ENCODE measurements at regions not wholly inside any gene's neighbourhood (a gene's known extent, or its start where the extent isn't known, plus 50 kb on each side); places are given as distances from the start of the nearest gene placed in this dataset.

GRCh38 chr1:199403531-199404116 lies 623.9 kb upstream of the NR5A2 start:
- no peaks in the 10 kb centered on the region for H3K9me3 ChIP-seq (replicated peaks)
- 0 out of 2 replicates have a peak, but pooled peaks cover 3% of the 10 kb centered on the region for H3K27me3 ChIP-seq (replicated peaks)
- DNase-seq (ENCODE audit: low read depth in 1 of 2, low spot score in 2 of 2), result no peak
- H3K4me1 ChIP-seq (replicated peaks), result no peaks in the 10 kb centered on the region
- no peaks in the 10 kb centered on the region for H3K36me3 ChIP-seq
- H3K4me3 ChIP-seq, result no peak overlapping the region
- H3K27ac ChIP-seq, result no peak overlapping the region

GRCh38 chr1:199404191-199404590 lies 623.3 kb upstream of the NR5A2 start:
- H3K36me3 ChIP-seq, result no peaks in the 10 kb centered on the region
- no peak overlapping the region for H3K27ac ChIP-seq
- no peak overlapping the region for H3K4me3 ChIP-seq
- H3K9me3 ChIP-seq (replicated peaks), result no peaks in the 10 kb centered on the region
- no peak for DNase-seq (ENCODE audit: low read depth in 1 of 2, low spot score in 2 of 2)
- 0 out of 2 replicates have a peak, but pooled peaks cover 3% of the 10 kb centered on the region for H3K27me3 ChIP-seq (replicated peaks)
- H3K4me1 ChIP-seq (replicated peaks), result no peaks in the 10 kb centered on the region

- no peaks in the 10 kb centered on the region for H3K36me3 ChIP-seq
- no peak for DNase-seq (ENCODE audit: low read depth in 1 of 2, low spot score in 2 of 2)
- H3K27ac ChIP-seq, result no peak overlapping the region
These were observed 622.5 kb upstream of the NR5A2 start for GRCh38 chr1:199404976-199405375.

GRCh38 chr1:199405634-199406196 lies 621.8 kb upstream of the NR5A2 start:
- no peak for DNase-seq (ENCODE audit: low read depth in 1 of 2, low spot score in 2 of 2)
- H3K27me3 ChIP-seq (replicated peaks), result 0 out of 2 replicates have a peak, but pooled peaks cover 3% of the 10 kb centered on the region
- H3K4me3 ChIP-seq, result no peak overlapping the region
- H3K27ac ChIP-seq, result no peak overlapping the region
- no peaks in the 10 kb centered on the region for H3K9me3 ChIP-seq (replicated peaks)
- H3K4me1 ChIP-seq (replicated peaks), result no peaks in the 10 kb centered on the region
- H3K36me3 ChIP-seq, result no peaks in the 10 kb centered on the region

More at GRCh38 chr1:199404976-199405375, 622.5 kb upstream of the NR5A2 start:
- Histone ChIP-seq H3K4me3 (no peak overlapping the region), H3K4me1 (replicated peaks) (no peaks in the 10 kb centered on the region), H3K27me3 (replicated peaks) (0 out of 2 replicates have a peak, but pooled peaks cover 3% of the 10 kb centered on the region), H3K9me3 (replicated peaks) (no peaks in the 10 kb centered on the region)

- no peaks in the 10 kb centered on the region for H3K27me3 ChIP-seq (replicated peaks)
- H3K27ac ChIP-seq, result no peak overlapping the region
- no peak overlapping the region for H3K4me3 ChIP-seq
- no peaks in the 10 kb centered on the region for H3K9me3 ChIP-seq (replicated peaks)
- H3K36me3 ChIP-seq, result no peaks in the 10 kb centered on the region
- no peak for DNase-seq (ENCODE audit: low read depth in 1 of 2, low spot score in 2 of 2)
- H3K4me1 ChIP-seq (replicated peaks), result no peaks in the 10 kb centered on the region
These were observed 617.0 kb upstream of the NR5A2 start for GRCh38 chr1:199410462-199410861.

- H3K9me3 ChIP-seq (replicated peaks), result no peaks in the 10 kb centered on the region
- H3K4me1 ChIP-seq (replicated peaks), result no peaks in the 10 kb centered on the region
- H3K27me3 ChIP-seq (replicated peaks), result no peaks in the 10 kb centered on the region
- no peak for DNase-seq (ENCODE audit: low read depth in 1 of 2, low spot score in 2 of 2)
- H3K4me3 ChIP-seq, result no peak overlapping the region
- H3K27ac ChIP-seq, result no peak overlapping the region
- H3K36me3 ChIP-seq, result no peaks in the 10 kb centered on the region
These were observed 616.0 kb upstream of the NR5A2 start for GRCh38 chr1:199411506-199411905.

GRCh38 chr1:199422206-199422605 lies 605.3 kb upstream of the NR5A2 start:
- Histone ChIP-seq H3K27me3 (replicated peaks) (no peaks in the 10 kb centered on the region), H3K9me3 (replicated peaks) (peaks cover 4% of the 10 kb centered on the region; the same call in 1 of the 2 replicates), H3K27ac (no peak overlapping the region), H3K4me1 (replicated peaks) (no peaks in the 10 kb centered on the region), H3K4me3 (no peak overlapping the region), H3K36me3 (no peaks in the 10 kb centered on the region)
- DNase-seq (ENCODE audit: low read depth in 1 of 2, low spot score in 2 of 2), result no peak

- Histone ChIP-seq H3K27me3 (replicated peaks) (no peaks in the 10 kb centered on the region), H3K9me3 (replicated peaks) (no peaks in the 10 kb centered on the region), H3K4me3 (no peak overlapping the region), H3K36me3 (no peaks in the 10 kb centered on the region), H3K4me1 (replicated peaks) (no peaks in the 10 kb centered on the region), H3K27ac (no peak overlapping the region)
- no peak for DNase-seq (ENCODE audit: low read depth in 1 of 2, low spot score in 2 of 2)
These were observed 579.6 kb upstream of the NR5A2 start for GRCh38 chr1:199447906-199448305.

- Histone ChIP-seq H3K9me3 (replicated peaks) (no peaks in the 10 kb centered on the region), H3K27me3 (replicated peaks) (no peaks in the 10 kb centered on the region), H3K36me3 (no peaks in the 10 kb centered on the region), H3K4me1 (replicated peaks) (no peaks in the 10 kb centered on the region), H3K4me3 (no peak overlapping the region), H3K27ac (no peak overlapping the region)
- DNase-seq (ENCODE audit: low read depth in 1 of 2, low spot score in 2 of 2), result no peak
These were observed 578.9 kb upstream of the NR5A2 start for GRCh38 chr1:199448646-199449045.

- H3K27ac ChIP-seq, result no peak overlapping the region
- no peak for DNase-seq (ENCODE audit: low read depth in 1 of 2, low spot score in 2 of 2)
- H3K9me3 ChIP-seq (replicated peaks), result no peaks in the 10 kb centered on the region
- H3K4me3 ChIP-seq, result no peak overlapping the region
- H3K36me3 ChIP-seq, result no peaks in the 10 kb centered on the region
- H3K27me3 ChIP-seq (replicated peaks), result no peaks in the 10 kb centered on the region
- H3K4me1 ChIP-seq (replicated peaks), result no peaks in the 10 kb centered on the region
These were observed 578.3 kb upstream of the NR5A2 start for GRCh38 chr1:199449221-199449620.

GRCh38 chr1:199449681-199450080 lies 577.8 kb upstream of the NR5A2 start:
- Histone ChIP-seq H3K4me1 (replicated peaks) (no peaks in the 10 kb centered on the region), H3K27ac (no peak overlapping the region), H3K4me3 (no peak overlapping the region), H3K36me3 (no peaks in the 10 kb centered on the region), H3K27me3 (replicated peaks) (no peaks in the 10 kb centered on the region), H3K9me3 (replicated peaks) (no peaks in the 10 kb centered on the region)
- DNase-seq (ENCODE audit: low read depth in 1 of 2, low spot score in 2 of 2), result no peak

- H3K27ac ChIP-seq, result no peak overlapping the region
- H3K4me1 ChIP-seq (replicated peaks), result no peaks in the 10 kb centered on the region
- no peak overlapping the region for H3K4me3 ChIP-seq
- no peak for DNase-seq (ENCODE audit: low read depth in 1 of 2, low spot score in 2 of 2)
- no peaks in the 10 kb centered on the region; the same call in 1 of the 2 replicates for H3K9me3 ChIP-seq (replicated peaks)
- H3K27me3 ChIP-seq (replicated peaks), result no peaks in the 10 kb centered on the region
- H3K36me3 ChIP-seq, result no peaks in the 10 kb centered on the region
These were observed 574.9 kb upstream of the NR5A2 start for GRCh38 chr1:199452627-199453026.

- H3K27me3 ChIP-seq (replicated peaks), result no peaks in the 10 kb centered on the region
- H3K27ac ChIP-seq, result no peak overlapping the region
- H3K4me1 ChIP-seq (replicated peaks), result no peaks in the 10 kb centered on the region
- no peak overlapping the region for H3K4me3 ChIP-seq
- H3K9me3 ChIP-seq (replicated peaks), result no peaks in the 10 kb centered on the region; the same call in 1 of the 2 replicates
- no peaks in the 10 kb centered on the region for H3K36me3 ChIP-seq
- no peak for DNase-seq (ENCODE audit: low read depth in 1 of 2, low spot score in 2 of 2)
These were observed 573.8 kb upstream of the NR5A2 start for GRCh38 chr1:199453723-199454122.

GRCh38 chr1:199460933-199461332 lies 566.6 kb upstream of the NR5A2 start:
- H3K27me3 ChIP-seq (replicated peaks), result no peaks in the 10 kb centered on the region
- DNase-seq (ENCODE audit: low read depth in 1 of 2, low spot score in 2 of 2), result no peak
- H3K36me3 ChIP-seq, result no peaks in the 10 kb centered on the region
- H3K4me3 ChIP-seq, result no peak overlapping the region
- no peak overlapping the region for H3K27ac ChIP-seq
- H3K4me1 ChIP-seq (replicated peaks), result no peaks in the 10 kb centered on the region
- no peaks in the 10 kb centered on the region; the same call in 1 of the 2 replicates for H3K9me3 ChIP-seq (replicated peaks)
